GM12891 (cell line): ENCODE measurements at regions not wholly inside any gene's neighbourhood (a gene's known extent, or its start where the extent isn't known, plus 50 kb on each side); places are given as distances from the start of the nearest gene placed in this dataset.

Source experiments
- POLR2A ChIP-seq: IDR thresholded peaks from 2 replicates; pipeline ENCODE4 v1.6.1; 2011; ENCODE audit warnings: low read depth, low read length, control low read depth
- SPI1 ChIP-seq: IDR thresholded peaks from 2 replicates; pipeline ENCODE4 v1.6.1; 2011; ENCODE audit warnings: low read depth, low read length, control low read depth

DNA sequence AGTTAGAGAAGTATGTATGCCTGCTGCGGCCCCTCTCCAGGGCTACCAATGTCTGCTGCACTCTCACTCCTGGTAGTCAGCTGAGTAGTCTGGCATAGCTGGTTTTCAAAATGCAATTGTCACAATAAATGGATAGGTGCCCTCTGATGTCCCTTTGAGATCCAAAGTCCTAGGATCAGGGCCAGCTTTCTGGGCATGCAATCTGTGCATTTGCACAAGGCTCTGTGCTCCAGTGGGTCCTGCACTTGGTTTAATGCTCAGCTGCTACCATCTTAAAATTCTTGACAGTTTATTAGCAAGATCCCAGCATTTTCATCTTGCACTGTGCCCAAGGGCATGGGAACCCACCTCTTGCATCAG is 233.8 kb downstream of the LTN1 start:
- no peak for TF ChIP-seq SPI1
- no peak for TF ChIP-seq POLR2A
